Stimulated activated CD4-positive, alpha-beta T cell treated with anti-CD3 and anti-CD28 coated beads, Interleukin-4, amount 100 ng/mL, for 1 hour (primary cell): ENCODE measurements at regions not wholly inside any gene's neighbourhood (a gene's known extent, or its start where the extent isn't known, plus 50 kb on each side); places are given as distances from the start of the nearest gene placed in this dataset.
"Not testable (repeated sequence)": the region's sequence is repeated elsewhere in the genome, so short reads cannot be mapped to it uniquely, and the experiment has no call there.

Experiments used
- DNase-seq: peaks from one replicate; pipeline ENCODE4 v3.0.0-alpha.2; 2020

DNA sequence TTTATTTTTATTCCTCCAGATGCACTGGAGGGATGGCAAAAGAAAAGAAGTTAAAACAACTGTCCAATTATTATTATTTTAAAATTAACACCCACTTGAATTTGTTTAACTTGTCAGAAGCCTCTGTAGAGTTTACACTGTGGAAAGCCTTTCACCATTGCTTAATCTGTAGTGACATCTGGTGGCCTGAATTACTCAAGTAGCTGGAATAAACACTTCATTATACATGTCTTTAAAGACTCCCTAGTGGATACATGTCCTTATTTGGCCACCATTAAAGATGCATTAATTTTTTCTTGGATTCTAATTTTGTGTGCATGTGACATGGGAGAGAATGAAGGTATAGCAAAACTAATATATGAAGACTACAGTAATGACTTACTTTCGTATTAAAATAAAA lies 1496.5 kb downstream of the FAM181B start:
- DNase-seq, result no peak

DNA sequence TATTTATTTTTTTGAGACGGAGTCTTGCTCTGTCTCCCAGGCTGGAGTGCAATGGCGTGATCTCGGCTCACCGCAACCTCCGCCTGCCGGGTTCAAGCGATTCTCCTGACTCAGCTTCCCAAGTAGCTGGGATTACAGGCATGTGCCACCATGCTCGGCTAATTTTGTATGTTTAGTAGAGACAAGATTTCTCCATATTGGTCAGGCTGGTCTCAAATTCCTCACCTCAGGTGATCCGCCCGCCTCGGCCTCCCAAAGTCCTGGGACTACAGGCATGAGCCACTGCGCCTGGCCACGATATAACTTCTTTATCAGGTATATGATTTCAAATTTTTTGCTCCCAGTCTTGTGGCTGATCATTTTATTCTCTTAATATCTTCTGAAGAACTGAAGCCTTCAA lies 1506.3 kb downstream of the FAM181B start:
- DNase-seq, result not testable (repeated sequence)

DNA sequence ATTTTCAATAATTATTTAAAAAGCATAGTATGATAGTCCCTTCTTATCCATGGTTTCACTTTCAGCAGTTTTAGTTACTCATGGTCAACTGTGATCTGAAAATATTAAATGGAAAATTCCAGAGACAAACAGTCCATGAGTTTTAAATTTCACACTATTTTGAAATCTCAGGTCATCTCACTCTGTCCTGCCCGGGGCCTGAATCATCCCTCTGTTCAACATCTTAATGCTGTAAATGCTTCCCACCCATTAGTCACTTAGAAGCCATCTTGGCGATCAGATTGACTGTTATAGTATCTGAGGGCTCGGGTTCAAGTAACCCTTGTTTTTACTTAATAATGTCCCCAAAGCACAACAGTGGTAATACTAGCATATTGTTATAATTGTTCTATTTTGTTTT lies 1509.3 kb downstream of the FAM181B start:
- no peak for DNase-seq

DNA sequence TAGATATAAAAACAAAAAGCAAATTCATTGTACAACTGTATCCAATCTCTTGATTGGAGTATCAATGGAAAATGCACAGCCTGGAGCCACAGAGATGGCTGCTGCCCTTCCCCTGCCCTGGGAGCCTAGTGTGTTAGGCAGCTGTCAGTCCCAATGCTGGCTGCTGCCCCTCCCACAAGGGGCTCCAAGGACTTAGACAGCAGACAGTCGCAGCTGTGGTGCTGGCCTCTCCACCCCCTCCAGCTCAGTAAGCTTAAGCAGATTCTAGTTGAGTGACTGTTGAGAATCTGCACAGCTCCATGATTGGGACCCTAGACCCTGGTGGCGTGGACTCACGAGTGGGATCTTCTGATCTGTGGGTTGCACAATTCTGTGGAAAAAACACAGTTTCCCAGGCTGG lies 1511.2 kb downstream of the FAM181B start:
- DNase-seq, result no peak

DNA sequence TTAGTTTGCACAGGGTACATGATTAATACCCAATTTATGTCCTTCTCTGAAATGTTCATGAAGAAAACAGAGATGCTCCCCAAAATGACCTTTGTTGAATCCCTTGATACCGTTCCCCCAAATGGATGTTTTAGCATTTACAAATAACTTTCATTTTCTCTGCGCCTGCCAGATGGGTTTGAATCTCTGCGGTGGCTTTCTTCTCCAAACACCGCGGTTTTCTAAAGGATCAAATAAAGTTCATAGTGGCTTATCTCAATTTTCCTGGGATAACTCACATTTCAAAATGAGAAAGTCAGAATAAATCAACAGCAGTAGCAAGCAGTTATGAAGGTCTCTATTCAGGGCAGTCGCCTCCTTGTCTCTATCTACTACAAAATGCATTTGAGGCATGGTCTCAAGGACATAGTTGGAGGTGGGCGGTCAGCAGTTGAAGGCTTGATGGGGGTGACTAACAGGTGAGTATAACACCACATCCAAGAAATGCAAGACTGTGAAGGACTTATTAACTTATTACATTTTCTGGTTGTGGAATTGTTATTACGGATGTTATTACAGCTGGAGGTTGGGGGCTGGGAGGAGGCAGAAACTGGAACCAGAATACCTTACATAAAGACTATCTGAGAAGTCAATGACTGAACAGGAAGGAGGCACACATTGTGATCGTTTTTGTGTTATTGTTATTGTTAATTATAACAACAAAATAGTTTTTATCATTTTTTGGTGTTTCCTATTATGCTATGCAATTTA lies 1513.3 kb downstream of the FAM181B start:
- DNase-seq, result no peak

DNA sequence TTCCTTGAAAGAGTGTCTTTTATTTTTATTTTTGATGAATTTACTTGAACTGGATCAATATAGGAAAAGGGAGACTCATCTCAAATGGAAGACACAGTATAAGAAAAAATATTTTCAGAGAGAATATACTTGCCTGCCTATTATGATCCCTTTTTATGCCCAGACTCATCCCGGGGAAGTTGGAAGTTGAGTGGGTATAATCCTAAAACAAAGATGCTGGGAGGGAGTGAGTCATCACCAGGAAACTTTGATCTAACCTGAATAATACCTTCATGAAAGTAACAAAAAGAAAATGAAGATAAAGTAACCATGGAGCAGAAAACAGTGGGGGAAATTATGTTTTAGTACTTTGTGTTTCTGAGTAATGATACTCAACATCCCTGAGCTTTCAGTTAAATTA lies 1514.0 kb downstream of the FAM181B start:
- no peak for DNase-seq

DNA sequence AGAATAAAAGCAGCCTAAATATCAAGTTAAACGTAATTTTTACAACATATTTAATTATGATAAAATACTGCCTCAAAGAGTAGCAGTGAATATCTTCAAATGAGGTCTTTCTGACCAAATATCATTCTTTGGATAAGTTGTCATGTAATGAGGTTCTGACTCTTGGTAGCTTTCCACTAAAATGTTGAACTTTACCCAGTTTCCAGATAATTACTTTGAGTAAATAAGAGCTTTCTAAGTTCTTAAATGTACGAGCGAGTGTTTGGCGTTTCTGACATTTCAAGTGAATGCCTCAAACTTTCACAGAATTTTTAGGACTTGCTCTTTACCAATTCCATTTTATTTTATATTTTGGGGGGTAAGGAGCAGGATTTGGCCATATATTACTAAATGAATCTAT lies 1515.2 kb downstream of the FAM181B start:
- no peak for DNase-seq

DNA sequence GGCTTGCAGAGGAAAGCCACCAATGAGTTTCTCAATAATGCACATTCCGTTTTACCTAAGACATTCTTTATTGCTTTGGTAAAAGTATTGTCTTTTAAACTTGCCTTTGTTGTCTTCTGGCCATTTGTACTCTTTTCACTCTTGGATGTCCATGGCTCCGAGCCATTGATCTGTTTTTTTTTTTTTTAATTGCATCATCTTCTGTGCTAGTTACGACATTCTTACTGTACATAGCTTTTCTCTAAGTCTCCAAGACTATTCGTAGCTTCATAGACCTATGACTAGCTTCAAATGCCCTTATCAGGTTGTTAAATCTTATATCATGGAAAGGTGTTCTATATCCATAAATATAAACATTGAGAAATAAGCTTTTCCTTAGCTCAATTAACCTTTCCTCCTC lies 1522.6 kb downstream of the FAM181B start:
- DNase-seq, result no peak

DNA sequence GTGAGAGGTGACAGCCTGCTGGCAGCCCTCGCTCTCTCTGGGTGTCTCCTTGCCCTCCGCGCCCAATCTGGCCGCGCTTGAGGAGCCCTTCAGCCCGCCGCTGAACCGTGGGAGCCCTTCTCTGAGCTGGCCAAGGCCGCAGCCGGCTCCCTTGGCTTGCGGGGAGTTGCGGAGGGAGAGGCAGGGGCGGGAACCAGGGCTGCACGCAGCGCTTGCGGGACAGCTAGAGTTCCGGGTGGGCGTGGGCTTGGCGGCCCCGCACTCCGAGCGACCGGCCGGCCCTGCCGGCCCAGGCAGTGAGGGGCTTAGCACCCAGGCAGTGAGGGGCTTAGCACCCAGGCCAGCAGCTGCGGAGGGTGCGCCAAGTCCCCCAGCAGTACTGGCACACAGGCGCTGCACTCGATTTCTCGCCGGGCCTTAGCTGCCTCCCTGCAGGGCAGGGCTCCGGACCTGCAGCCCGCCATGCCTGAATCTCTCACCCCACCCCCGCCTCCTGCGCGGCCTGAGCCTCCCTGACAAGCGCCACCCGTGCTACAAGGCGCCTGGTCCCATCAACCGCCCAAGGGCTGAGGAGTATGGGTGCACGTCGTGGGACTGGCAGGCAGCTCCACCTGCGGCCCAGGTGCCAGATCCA lies 1526.1 kb downstream of the FAM181B start:
- no peak for DNase-seq

DNA sequence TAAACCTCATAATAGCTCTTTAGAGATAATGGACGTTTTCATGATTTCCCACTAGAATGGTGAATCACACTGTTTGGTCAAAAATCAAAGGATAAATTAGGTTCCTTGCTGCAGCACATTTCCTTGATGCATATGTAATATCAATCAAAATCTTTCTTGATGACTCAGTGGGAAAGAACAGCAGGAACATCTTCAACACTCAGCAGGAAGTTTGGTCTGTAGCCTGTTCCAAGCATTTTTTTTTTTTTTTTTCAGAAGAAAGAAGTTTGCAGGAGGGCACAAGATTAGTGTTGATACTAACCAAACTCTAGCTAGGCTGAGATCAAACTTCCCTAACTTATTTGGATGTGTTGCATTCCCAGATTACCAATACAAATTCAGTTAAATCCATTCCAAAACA lies 1529.8 kb downstream of the FAM181B start:
- DNase-seq, result no peak

DNA sequence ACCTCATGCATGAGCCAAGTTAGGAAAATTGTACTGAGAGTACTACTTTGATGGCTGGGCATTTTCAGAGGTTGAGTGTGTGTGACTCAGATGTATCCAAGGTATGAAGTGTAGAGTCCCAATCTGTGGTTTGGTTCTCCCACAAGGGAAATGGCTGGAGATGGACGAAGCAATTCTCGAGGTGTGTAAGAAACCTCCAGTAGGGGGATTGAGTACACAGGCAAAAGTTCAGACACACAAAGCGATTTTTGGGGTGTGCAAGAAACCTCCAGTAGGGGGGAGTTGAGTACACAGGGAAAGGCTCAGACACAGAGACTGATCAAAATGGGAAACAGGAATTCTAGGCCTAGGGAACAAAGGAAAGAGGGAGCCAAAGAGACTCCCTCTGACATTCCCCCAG lies 1536.3 kb downstream of the FAM181B start:
- no peak for DNase-seq

DNA sequence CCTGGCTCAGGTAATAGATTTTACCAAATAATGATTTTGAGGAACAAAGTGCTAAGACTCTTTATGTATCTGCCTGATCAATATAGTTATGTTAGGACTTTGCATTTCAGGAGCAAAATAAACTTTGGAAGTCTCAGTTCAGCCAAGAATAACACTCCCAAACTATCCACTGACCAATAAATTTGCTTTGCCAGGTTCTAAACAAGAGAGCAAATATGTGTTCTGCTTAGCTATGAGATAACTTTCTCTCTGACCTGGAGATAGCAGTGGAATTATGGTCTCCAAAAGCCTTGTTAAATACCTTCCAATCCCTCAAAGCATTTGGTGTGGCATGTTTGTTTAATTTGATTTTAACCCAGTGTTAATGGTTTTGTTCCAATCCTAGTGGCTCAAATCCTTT lies 1541.1 kb downstream of the FAM181B start:
- DNase-seq, result no peak

DNA sequence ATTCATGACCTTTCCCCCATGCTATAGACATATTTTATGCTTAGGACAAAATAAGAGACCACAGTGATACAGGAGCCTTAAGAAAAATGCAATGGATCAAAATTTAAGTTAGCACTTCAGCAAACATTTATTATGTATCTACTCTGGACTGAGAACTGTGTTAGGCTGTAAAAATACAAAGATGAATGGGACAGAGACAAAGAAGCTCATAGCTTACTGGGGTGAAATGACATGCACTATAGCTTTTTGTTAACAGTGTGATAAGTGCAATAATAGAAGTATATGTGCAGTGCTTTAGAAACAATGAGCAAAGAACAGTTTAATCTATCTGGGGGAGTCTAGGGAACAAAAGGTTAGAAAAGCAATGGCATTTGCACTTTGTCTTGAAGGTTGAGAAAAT lies 1543.1 kb downstream of the FAM181B start:
- no peak for DNase-seq

DNA sequence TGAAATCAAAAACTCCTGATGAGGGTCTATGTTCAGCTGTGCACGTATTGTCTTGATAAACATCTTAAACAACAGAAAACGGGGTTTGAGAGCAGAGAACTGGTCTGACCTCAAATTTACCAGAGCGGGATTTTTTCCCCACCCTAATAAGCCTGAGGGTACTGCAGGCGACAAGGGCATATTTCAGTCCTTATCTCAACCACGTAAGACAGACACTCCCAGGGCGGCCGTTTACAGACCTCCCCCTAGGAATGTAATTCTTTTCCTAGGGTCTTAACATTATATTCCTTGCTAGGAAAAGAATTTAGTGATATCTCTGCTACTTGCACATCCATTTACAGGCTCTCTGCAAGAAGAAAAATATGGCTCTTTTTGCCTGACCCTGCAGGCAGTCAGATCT lies 1546.6 kb downstream of the FAM181B start:
- DNase-seq, result not testable (repeated sequence)

DNA sequence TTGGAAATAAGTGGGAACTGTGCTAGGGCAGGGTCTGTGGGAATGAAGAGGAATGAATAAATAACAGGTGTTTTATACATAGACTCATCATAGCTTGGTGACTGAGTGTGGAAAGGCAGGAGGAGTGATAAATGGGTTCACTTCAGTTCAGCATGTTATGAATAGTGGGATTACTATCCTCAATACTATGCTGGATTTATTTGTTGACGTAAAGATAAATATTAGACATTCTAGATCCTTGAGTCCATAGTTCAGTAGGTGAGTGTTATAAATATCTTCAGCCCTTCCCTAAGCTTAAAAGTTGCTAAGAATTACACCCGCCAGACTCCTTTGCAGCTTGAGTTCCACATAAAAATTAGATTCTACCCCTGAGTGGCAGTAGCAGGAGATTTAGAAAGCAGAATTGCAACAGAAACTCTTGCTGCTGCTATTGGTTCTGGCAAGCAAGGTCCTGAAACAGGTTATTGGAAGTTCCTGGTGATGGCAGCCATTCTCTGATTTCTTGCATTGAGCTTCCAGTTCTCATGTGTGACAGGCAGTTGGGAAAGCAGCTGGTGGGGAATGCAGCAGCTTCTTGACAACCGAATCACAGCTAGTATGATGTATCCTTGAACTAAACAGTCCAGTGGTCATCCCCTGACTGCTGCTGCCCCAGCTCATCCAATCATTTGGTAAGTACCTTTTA lies 1558.9 kb downstream of the FAM181B start:
- no peak for DNase-seq

DNA sequence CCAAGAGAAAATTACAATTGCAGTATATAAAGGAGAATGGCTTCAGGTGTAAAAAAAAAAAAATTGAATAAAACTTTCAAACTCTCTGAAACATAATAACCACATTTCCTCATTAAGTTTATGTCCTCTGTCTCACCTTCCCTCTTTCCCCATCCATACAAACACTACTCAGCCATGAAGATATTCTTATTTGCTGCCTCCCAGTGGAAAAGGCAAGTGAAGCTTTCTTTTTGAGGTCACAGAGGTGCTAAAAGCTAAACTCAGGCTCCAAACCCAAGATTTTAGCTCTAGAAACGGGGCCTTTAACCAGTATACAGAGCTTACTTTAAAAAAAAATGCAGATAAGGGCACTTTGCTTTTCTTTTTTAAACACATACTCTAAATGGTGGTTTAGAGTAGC lies 1568.5 kb downstream of the FAM181B start:
- no peak for DNase-seq

DNA sequence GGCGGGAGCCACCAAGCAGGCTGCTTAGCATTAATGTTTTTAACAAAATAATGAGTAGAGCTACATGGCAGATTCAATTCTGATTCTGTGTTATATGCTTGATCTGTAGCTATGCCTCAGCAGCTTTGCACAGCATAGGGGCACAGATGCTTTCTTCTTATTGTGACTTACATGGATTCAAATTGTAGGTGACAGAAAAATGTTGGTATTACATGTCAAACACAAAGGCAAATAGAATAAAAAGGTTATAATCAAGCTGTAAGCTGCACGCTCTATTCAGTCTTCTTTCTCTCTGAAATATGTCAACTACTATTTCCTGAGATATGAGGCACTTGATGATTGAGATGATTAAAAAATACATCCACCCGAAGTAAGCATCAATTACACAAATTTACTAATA lies 1573.8 kb downstream of the FAM181B start:
- DNase-seq, result no peak

DNA sequence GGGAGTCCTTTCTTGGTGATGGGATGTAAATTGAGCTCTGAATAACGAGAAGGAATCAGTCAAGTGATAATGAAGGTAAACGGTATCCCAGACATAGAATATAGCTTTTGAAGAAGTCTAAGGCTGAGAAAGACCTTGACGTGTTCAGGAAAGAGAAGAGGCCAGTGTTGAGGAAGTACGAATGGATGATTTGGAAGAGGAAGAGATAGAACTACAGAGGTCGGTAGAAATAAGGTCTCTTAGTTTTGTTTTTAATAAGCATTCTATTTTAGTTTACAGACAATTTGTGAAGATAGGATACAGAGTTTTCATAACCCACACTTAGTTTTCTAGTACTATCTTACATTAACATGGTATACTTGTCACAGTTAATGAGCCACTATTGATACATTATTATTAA lies 1598.1 kb downstream of the FAM181B start:
- DNase-seq, result no peak

DNA sequence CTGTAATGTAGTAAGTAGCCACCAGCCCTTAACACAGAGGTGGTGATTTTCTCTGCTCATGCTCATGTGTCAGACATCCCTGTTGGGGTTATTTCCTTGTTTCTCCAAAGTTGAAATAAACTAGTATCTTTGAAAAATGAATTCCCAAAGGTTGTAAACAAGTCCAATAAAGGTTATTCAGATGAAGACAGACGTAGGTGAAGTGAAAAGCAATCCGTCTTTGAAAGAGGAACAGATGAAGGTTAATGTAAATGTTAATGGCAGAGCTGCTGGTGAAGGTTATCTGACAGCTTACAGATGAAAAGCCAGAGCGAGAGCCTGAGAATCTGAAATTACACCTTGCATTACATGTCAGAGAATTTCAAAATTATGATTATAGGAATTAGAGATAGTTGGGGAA lies 1604.0 kb downstream of the FAM181B start:
- no peak for DNase-seq

DNA sequence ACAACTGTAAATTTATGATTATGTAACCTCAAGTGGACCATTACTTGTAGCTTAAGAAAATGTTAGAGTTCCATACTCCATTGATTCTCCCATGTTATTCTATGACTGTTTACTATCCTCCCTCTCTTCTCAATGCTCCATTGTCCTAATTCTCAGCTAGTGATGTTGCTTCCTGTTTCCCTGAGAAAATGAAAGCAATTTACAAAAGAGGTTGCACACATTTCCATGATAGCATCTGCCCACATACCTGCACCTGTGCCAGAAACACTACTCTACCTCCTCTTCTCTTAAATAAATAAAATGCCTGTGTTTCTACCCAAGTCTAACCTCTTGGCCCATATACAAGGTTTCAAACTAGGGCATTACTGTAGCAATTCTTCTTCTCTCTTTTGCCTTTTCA lies 1620.9 kb downstream of the FAM181B start:
- DNase-seq, result no peak

DNA sequence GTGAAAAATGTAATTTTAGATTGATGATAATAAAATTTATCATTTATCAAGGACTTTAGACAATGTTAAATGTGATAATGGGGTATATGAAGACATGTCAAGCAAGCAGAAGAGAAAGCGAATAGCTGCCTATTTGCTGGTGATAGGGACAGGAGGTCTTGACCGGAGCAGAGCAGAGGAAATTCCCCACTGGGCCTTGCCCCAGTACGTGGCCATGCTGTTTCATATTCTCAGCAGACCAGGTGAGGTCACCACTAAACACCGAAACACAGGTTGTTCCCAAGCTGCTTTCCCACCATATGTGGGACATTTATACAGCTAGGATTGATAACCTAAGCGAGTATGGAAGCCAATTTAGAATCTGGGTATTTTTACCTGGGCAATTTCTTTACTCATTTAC lies 1629.6 kb downstream of the FAM181B start:
- no peak for DNase-seq

DNA sequence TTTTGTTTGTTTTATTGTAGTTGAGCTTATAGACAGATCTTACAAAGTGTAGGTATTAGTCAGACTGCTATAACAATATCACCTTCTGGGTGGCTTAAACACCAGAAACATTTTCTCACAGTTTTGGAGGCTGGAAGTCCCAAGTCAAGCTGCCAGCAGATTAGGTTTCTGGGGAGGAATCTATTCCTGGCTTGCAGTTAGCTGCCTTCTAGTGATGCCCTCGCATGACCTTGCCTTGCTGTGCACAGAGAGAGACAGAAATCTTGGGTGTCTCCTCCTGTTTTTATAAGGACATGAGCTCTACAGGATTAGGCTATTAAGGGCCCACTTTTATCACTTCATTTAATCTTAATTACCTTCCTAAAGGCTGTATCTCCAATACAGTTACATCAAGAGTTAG lies 1635.2 kb downstream of the FAM181B start:
- DNase-seq, result no peak

DNA sequence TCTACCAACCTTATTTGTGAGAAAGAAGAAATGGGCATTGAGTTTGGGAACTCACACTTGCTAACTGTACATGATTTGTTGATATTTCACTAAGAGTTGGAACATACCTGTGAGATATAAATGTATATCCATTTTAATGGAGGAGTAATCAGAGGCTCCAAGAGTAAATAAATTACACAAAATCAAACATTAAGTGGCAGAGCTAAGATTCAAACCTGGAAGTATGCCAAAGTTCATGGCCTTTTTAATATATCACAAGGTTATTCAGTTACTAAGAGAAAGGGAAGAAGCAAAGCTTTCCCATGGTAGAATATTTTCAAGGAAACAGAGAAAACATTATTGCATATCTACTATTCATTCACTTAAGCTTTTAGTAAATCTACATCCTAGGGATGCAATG lies 1641.1 kb downstream of the FAM181B start:
- no peak for DNase-seq

DNA sequence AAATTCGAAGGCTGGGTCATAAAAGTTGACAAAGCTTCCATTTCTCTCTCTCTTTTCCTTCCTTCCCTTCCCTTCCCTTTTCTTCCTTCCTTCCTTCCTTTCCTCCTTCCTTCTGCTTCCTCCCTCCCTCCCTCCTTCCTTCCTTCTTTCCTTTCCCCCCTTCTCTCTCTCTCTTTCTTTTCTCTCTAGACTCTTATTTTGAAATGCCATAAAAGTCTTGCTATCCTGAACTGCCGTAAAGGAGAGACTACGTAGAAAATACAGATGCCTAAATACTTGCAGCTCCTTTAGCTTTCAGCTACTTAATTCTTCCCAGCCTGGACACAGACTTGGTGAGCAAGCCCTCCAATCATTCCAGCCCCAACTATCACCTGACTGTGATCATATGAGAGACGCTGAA lies 1644.4 kb downstream of the FAM181B start:
- no peak for DNase-seq
